CD4-positive, alpha-beta T cell treated with Interleukin-4 for 1 hour (primary cell): ENCODE measurements at regions not wholly inside any gene's neighbourhood (a gene's known extent, or its start where the extent isn't known, plus 50 kb on each side); places are given as distances from the start of the nearest gene placed in this dataset.
"Not testable (repeated sequence)": the region's sequence is repeated elsewhere in the genome, so short reads cannot be mapped to it uniquely, and the experiment has no call there.

Experiments used
- DNase-seq, 2 donors: peaks; one replicate each; pipeline ENCODE4 v3.0.0-alpha.2; 2020 to 2022

DNA sequence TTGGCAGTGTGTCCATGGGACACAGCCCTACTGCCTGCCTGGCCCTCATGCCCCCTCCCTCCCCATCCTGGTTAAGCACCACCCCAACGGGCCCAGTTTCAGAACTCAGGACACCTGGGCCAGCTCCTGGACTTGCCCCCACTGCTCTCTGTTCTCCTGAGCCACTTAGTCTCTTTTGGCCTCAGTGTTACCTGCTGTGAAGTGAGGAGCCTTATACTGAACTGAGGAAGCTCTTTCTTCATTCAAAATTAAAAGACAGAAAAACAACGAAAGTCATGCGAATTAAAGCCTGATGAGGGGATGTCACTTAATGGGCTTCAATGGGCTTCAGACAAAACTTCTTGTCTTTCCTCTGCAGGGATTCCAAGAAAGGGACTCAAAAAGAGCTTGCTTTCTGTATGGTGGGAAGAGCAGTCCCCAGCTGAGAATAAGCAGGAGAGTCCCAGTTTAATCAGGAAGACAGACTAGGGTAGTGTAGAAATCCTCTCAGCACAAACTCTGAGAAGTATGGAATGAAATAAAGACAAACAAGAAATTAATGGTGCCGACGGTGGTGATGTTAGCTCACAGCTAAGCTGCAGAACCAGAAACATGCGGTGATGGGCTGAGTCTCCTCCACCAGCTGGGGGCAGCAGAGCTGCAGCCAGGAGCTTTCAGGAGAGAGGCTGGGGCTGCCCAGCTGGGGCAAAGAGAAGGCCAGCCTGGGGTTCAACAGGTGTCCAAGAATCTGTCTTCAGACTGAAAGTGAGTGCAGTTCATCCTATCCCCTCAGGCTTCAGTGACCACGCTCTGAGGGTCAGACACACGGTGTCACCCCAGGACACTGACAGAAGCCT lies 101.0 kb downstream of the GGTLC2 start:
- peak; percentile 57 to 61 for DNase-seq

DNA sequence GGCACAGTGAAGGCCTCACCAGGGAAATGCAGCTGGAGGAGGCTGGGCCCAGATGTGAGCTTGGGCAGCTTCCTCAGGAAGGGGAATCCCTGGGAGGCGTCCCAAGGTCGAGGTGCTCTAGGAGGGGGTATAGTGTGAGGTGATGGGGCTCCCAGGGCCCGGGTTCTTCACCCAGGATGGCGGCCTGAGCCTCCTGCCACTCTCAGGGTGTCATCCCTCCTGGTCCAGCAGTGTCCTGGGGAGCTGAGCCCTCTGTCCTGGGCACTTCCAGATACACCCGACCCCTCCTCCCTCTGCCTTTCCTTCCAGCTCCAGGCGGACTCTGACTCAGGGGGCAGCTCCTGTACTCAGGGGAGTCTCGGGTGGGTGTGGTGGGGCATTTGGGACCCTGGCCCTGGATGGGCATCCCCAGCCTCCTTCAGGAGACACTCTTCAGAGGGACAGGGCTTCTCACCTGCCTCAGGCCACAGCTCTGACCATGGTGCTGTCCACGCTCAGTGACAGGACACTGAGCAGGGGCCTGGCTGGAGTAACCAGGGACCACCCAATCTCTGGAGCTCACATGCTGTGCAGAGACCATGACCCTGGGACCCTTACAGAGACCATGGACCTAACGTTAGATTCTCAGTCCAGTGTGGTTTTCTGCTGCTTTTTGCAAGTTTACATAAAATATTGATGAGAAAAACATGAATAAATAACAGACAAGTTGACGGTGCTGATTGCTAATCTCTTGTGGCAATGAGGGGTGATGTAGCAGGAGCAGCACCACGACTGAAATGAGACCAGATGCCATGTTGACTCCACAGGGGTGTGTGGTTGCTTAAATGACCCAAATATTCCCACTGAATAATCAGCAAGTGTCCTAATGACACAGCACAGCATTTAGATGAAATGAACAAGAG lies 101.9 kb downstream of the GGTLC2 start:
- no peak for DNase-seq

GRCh38 chr22:22746963-22747933 lies 102.8 kb downstream of the GGTLC2 start:
- DNase-seq, result no peak

DNA sequence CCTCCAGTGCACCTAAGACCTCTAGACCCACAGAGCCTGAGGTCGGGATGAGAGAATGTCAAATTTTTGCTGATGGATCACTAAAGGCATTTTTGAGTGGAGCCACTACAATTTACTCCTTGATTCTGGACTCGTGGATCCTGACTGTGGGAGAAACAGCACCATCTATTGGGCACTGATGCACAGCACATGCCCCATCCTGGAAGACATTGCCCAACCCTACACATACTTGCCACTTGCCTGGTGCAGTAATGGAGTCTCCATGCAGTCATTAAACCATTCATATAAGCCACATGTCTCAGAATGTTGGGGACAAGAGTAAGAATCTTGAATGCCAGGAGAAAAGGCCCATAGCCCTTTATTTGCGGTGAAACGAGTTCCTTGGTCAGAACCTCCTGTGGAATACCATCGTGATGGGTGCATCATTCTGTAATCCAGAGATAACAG lies 103.9 kb downstream of the GGTLC2 start:
- peak; percentile 59 to 61 for DNase-seq

DNA sequence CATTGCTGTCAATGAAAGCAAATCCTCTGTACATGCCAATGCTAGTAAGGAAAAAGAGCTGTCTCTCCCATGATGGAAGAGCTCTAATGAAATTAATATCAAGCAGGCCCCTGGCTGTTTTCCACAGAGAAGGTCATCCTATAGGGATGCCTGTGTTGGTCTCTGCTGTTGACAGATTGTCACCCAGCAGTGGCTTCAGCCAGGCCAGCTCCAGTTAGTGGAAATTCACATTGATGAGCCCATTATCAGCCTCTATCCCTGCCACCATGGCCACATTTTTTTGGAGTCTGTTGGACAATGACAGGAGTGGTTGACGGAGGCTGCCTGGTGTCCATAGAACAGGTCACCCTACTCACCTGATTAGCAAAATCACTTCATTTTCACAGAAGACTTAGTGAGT lies 104.3 kb downstream of the GGTLC2 start:
- no peak for DNase-seq

DNA sequence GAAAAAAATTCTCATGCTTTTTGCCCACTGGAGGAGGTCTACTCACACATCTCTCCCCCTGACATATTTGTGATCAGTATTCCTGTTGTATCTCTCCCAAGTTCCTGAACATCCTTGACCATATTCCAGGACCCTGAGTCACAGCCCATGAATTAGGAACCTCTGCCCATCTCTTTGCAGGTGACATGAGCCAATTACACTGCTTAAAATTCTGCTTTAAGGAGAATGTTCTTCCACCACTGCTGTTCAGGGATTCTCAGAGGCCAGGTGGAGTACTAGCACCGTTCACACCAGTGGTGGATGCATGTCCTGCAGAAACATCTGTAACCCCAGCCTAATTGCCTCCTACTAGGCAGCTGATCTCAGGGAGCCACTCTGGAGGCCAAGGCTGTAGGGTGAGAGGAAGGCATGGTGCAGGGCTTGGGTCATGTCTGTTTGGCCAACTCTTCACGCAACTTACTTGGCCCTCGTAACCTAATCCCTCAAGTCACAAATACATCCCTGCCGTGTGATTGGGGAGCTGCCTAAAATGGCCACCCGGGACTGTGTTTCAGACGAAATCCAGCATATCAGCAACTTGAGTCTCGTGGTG lies 104.8 kb downstream of the GGTLC2 start:
- DNase-seq, result no peak

DNA sequence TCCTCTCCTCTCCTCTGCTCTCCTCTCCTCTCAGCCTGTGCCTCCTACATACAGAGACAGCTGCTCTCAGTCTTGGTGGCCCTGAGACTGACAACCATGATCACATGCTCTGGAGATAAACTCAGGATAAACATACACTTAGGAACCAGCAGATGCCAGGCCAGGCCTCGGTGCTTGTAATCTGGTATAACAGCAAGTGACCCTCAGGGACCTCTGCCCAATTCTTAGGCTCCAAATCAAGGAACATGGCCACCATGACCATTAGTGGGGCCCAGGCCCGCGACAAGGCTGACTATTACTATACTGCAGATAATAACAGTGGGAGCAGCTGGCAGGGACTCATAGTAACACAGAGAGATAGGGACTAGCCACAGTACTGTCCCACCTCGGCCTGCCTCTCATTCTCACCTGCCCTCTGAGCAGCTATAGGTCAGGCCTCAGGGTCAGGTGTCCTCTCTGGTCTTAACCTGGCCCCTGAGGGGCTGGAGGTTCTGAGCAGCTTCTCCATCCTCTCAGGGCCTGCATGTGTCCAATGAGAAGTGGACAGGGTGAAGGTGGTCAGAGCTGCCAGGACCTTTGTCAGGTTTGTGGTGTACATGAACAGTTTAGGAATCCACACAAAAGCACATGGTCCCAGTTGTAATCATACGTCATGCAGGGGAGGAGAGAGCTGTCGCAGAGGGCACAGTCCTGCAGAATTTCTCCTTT lies 106.1 kb downstream of the GGTLC2 start:
- DNase-seq, result no peak

DNA sequence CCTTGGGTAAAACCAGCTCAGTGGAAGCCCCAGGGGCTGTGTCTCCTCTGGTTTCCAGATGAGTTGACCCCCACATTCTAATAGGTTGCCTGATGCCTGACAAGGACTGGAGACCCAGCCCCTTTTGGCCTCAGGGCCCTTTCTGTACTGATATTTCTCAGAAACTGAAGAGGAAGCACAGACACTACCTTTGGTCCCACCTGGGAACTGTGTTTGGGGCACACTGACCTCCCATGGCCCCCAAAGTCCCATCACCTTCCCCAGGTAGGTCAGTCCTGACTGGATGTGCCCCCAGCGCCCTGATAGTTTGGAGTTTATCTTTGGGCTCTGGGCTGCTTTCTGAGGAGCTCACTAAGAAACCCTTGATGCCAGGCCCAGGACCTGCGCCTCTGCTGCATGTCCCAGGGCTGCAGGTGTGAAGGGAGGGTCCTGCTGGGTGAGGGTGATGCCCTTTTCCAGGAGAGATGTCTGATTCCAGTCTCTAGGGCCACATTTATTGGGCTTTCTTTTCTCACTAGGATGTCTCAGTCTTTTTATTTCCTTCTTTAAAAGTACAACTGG lies 106.7 kb downstream of the GGTLC2 start:
- no peak for DNase-seq

DNA sequence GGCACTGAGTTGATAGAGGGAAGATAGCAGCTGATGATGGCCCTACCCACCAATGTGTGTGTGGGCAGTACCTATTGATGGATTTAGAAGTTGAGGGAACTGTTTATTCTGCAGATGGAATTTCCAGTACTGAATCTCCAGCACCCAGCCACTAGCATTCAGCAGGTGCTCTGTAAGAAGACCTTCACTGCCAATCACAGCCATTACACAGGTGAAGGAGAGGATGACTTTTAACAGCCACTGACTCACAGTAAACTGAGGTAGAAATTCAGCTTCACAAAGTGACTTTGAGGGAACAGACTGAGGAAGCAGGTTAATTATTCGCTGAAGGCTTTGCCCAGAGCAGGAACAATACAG lies 107.8 kb downstream of the GGTLC2 start:
- DNase-seq, result no peak

- peak; percentile 42 to 54 for DNase-seq
Measured at GRCh38 chr22:22752556-22753477, 108.4 kb downstream of the GGTLC2 start.

DNA sequence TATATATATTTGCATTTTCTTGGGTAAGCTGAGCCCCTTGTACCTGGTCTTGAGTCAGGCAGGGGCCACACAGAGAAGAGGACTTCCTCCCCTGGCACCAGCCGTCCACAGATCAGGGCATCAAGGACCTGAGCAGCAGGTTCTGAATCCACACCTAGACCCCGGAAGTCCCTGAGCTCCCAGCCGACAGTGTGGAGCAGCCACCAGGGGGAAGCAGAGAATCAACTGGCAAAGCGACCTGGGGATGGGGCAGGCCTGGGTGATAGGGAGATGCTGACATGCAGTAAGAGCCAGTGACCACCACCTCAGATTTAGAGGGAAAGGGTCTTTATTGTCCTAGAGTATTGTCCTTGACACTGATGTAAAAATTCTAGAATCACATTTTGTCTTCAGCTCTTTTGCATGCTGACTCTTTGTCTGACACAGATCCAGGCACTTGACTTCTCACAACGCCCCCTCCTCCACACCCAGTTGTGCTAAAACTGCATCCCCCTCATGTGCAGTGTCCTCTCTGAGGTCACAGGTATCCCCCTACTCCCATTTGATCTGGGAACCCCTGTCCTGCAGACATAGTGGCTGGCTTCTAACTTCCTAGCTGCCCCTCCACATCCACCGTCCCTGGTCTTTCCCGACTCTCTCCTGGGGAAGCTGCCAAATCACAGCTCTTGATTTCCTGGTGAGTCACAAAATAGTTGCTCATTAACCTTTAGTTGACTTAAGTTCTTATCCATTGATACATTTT lies 109.3 kb downstream of the GGTLC2 start:
- DNase-seq, result peak; percentile 82 to 83

- no peak for DNase-seq
Measured at GRCh38 chr22:22754268-22754657, 109.8 kb downstream of the GGTLC2 start.

GRCh38 chr22:22754961-22755777 lies 110.8 kb downstream of the GGTLC2 start:
- DNase-seq, result no peak

DNA sequence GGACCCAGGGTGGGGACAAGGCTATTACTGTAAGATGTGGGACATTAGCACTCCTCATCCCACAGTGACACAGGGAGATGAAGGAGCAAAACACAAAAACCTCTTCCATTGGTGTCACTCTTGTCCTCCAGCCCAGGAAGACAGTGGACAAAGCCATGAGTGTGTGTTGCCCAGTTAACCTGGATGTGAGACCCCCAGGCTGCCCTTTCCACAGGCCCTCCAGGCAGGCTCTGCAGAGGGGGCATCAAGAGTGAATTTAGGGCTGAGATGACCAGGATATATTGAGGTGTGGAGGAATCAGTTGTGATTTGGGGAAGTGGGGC lies 111.3 kb downstream of the GGTLC2 start:
- DNase-seq, result no peak

DNA sequence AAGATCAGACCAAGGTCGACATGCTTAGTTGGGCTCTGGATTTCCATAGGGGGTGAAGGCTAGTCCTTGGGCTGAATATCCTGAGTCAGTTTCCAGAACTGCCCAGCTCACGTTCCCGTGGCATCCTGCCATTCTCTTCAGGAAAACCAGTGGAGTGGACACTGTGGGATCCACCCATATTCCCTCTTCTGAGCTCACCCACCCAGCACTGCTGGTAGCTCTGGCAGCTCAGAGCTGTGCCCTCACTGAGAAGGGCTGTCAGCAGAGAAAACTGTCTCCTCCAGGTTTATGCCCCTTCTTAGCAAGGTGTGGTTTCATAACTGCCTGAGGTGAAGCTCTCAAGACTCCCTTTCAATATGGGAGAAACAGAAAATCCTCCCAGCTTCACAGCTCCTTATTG lies 111.7 kb downstream of the GGTLC2 start:
- DNase-seq, result no peak

GRCh38 chr22:22756551-22757201 lies 112.3 kb downstream of the GGTLC2 start:
- DNase-seq, result not testable (repeated sequence)

DNA sequence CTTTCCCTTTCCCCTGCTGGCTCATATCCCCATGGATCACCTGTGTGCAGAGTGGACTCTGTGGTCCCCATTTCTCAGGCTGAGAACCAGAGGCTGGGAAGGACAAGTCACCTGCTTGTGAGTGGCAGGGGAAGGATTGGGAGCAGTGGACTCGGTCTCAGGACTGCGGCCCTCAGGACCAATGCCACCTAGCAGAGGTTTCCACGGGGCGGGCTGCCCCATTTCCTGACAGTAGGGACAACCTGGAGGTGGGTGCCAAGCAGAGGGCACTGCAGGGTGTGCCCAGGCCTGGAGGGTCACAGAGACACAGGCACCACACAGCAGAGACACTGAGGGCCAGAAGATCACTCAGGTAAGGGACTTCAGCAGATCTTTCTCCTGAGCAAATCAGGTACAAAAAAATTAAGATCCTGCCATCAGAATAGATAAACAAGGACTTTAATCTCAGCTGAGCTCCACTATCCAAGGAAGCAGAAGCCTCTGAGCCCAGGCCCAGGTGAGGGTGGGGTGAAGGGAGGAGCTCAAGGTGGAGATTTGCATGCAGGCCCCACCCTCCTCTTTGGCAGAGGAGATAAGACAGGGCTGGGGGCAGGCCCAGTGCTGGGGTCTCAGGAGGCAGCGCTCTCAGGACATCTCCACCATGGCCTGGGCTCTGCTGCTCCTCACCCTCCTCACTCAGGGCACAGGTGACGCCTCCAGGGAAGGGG lies 113.8 kb downstream of the GGTLC2 start:
- not testable (repeated sequence) for DNase-seq
